Stimulated activated naive CD8-positive, alpha-beta T cell treated with anti-CD3 and anti-CD28 coated beads, Interleukin-15, amount 100 ng/mL, for 72 hours (primary cell): ENCODE measurements at regions not wholly inside any gene's neighbourhood (a gene's known extent, or its start where the extent isn't known, plus 50 kb on each side); places are given as distances from the start of the nearest gene placed in this dataset.
"Not testable (repeated sequence)": the region's sequence is repeated elsewhere in the genome, so short reads cannot be mapped to it uniquely, and the experiment has no call there.

Experiments used
- ATAC-seq: fragments of 150-1000 bp; cut with Tn5 transposase; 2 replicates; pipeline ENCODE4 v1.10.0; 2021; ENCODE audit warnings: mild to moderate bottlenecking, moderate library complexity
- DNase-seq, 2 donors: peaks; one replicate each; pipeline ENCODE4 v3.0.0; 2021 to 2022
- H3K27ac Mint-ChIP-seq, 2 donors: one replicate each; pipeline ENCODE4 v1.8.0; 2022; ENCODE audit warnings: mild to moderate bottlenecking in 2 of 2, mixed read lengths in 2 of 2, moderate library complexity in 2 of 2
- H3K27me3 Mint-ChIP-seq: one replicate; pipeline ENCODE4 v1.8.0; 2022; ENCODE audit warnings: mixed read lengths
- H3K4me1 Mint-ChIP-seq: one replicate; pipeline ENCODE4 v1.8.0; 2022; ENCODE audit warnings: mild to moderate bottlenecking, mixed read lengths
- H3K4me3 Mint-ChIP-seq, 2 donors: one replicate each; pipeline ENCODE4 v1.8.0; 2022; ENCODE audit warnings: mild to moderate bottlenecking in 2 of 2, mixed read lengths in 2 of 2, moderate library complexity in 1 of 2
- H3K9me3 Mint-ChIP-seq, 2 donors: one replicate each; pipeline ENCODE4 v1.8.0; 2022; ENCODE audit warnings: mixed read lengths in 2 of 2

- Mint-ChIP-seq H3K4me3 (no peak overlapping the region), H3K27me3 (no peaks in the 10 kb centered on the region), H3K9me3 (peaks cover 7 to 10% of the 10 kb centered on the region in 2 donors), H3K27ac (no peak overlapping the region), H3K4me1 (no peaks in the 10 kb centered on the region)
- DNase-seq (no peak), ATAC-seq (no peak)
Measured at GRCh38 chr4:186829740-186830449, 106.2 kb upstream of the FAT1 start.

GRCh38 chr4:186831574-186831973, 107.9 kb upstream of the FAT1 start:
- DNase-seq (no peak), ATAC-seq (no peak)
- Mint-ChIP-seq H3K9me3 (peaks cover 7 to 10% of the 10 kb centered on the region in 2 donors), H3K4me1 (no peaks in the 10 kb centered on the region), H3K27ac (no peak overlapping the region), H3K27me3 (no peaks in the 10 kb centered on the region), H3K4me3 (no peak overlapping the region)

- peaks cover 10 to 13% of the 10 kb centered on the region in 2 donors for H3K9me3 Mint-ChIP-seq
- no peak overlapping the region for H3K27ac Mint-ChIP-seq
- no peak for DNase-seq
Measured at GRCh38 chr4:186832906-186833305, 109.2 kb upstream of the FAT1 start.

DNA sequence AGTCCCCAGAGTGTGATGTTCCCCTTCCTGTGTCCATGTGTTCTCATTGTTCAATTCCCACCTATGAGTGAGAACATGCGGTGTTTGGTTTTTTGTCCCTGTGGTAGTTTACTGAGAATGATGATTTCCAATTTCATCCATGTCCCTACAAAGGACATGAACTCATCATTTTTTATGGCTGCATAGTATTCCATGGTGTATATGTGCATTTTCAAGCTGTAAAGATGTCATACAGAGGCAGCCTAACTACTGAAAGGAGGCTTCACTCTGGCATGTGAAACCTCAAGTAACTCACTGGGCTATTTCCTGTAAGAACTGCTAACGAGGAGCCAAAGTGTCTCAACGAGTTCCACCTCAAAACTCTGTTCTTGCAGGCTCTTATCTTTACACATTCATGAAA, 113.8 kb upstream of the FAT1 start:
- H3K4me1 Mint-ChIP-seq, DNase-seq, H3K27ac Mint-ChIP-seq, H3K4me3 Mint-ChIP-seq, H3K27me3 Mint-ChIP-seq, ATAC-seq: not testable (repeated sequence)
- peaks cover 6 to 10% of the 10 kb centered on the region in 2 donors for H3K9me3 Mint-ChIP-seq

More at GRCh38 chr4:186832906-186833305, 109.2 kb upstream of the FAT1 start:
- no peak overlapping the region for H3K4me3 Mint-ChIP-seq
- ATAC-seq: no peak
- no peaks in the 10 kb centered on the region for H3K4me1 Mint-ChIP-seq
- no peaks in the 10 kb centered on the region for H3K27me3 Mint-ChIP-seq

DNA sequence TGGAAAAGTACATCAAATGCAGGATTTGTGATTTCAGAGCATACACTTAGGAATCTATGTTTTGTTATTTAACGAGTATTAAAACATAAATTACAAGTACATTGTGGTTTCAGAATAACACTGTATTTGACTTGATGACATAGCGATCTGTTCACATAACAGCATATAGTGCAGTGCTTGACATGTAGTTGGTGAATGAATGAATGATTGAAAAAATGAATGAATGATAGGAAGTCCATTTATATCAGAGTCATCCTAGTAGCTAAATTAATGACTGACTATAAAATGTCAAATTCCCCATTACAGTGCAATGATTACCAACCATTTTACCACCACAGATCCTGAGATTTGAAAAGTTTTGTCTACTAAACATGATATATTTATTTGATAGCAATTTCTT, 114.6 kb upstream of the FAT1 start:
- no peak overlapping the region for H3K4me3 Mint-ChIP-seq

GRCh38 chr4:186839122-186840037, 115.7 kb upstream of the FAT1 start:
- no peak for ATAC-seq
- Mint-ChIP-seq H3K4me3 (no peak overlapping the region), H3K27ac (peak overlapping the region in 1 of 2 donors; percentile 86), H3K27me3 (no peaks in the 10 kb centered on the region), H3K4me1 (no peaks in the 10 kb centered on the region), H3K9me3 (peaks cover 5 to 6% of the 10 kb centered on the region in 2 donors)
- no peak for DNase-seq

More for the DNA sequence above, 114.6 kb upstream of the FAT1 start:
- Mint-ChIP-seq H3K4me1 (no peaks in the 10 kb centered on the region), H3K9me3 (peaks cover 5 to 6% of the 10 kb centered on the region in 2 donors), H3K27me3 (no peaks in the 10 kb centered on the region), H3K27ac (no peak overlapping the region)
- ATAC-seq (no peak), DNase-seq (no peak)

DNA sequence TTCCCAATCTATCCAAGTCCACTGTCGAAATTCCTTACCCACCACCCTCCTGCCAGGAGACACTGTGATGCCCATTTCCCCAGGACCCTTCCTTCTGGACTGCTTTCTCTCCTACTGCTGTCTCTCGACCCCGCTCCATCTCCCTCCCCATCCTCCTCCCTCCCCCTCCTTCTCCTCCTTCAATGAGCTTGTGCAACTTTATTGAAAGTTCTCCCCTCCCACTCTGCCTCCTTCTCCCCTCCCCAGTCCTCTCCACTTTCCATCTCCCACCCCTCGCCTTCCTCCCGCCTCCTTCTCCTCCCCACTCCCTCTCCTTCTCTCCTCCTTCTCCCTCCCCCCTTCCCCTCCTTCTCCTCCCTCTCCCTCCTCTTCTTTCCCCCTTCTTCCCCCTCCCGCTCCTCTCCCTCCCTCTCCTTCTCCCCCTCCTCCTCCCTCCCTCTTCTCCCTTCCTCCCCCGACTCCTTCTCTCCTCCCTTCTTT, 116.6 kb upstream of the FAT1 start:
- ATAC-seq (no peak), DNase-seq (no peak)
- H3K4me1 Mint-ChIP-seq: no peaks in the 10 kb centered on the region
- peaks cover 5 to 6% of the 10 kb centered on the region in 2 donors for H3K9me3 Mint-ChIP-seq
- no peaks in the 10 kb centered on the region for H3K27me3 Mint-ChIP-seq
- H3K4me3 Mint-ChIP-seq: no peak overlapping the region
- no peak overlapping the region for H3K27ac Mint-ChIP-seq

DNA sequence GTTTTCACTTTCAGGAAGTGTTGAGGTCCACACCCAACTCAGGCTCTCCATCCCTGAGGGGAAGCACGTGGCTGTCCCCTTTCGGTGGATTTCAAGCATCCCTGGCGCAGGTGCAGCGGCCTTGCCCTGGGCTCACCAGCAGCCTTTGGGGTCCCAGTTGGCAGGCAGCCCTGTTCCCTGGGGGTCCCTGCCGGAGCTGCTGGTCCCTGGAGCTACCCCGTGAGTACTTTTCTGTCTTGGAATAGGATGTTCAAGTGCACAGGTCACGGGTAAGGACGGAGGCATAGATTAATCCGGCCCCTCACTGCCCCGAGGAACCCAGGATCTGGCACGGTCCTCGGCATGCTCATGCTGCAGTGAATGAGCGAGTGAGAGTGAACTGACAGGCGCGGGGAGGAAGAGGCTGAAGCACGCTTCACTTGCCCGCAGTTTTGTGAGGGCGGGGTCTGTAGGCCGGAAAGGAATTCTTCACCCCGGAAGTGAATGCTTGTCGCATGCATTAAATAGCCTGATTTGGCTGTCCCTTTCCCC, 117.2 kb upstream of the FAT1 start:
- H3K27me3 Mint-ChIP-seq: no peaks in the 10 kb centered on the region
- H3K9me3 Mint-ChIP-seq: peaks cover 5 to 6% of the 10 kb centered on the region in 2 donors
- no peak for DNase-seq
- ATAC-seq: no peak
- no peaks in the 10 kb centered on the region for H3K4me1 Mint-ChIP-seq
- no peak overlapping the region for H3K4me3 Mint-ChIP-seq
- H3K27ac Mint-ChIP-seq: no peak overlapping the region

DNA sequence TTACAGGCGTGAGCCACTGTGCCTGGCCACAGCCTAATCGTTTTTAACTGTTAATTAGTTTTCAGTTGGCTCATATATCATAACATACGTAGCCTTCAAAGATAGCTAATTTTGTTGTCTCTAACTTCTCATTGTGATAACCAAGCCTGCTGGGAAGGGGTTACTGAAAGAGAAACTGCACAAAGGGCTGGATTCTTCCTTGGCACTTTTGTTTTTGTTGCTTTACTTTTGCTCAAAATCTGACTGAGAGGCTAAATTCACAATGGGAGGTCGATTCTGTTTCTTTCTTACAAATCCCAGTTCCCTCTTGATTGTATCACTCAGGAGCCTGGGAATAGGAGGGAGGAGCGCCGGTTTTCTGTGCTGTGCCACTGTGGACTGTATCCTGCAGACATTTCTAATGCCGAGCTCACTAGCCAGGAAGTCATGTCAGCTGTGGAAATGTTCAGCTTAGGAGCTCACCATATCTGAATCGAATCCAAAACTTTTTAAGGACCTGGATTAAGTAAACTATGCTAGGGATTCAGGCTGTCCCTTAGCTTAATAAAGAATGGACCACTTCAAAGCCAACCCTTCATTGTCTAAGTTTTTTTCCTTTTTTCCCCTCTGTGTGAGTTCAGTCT, 120.5 kb upstream of the FAT1 start:
- no peak for DNase-seq
- peaks cover 0 to 3% of the 10 kb centered on the region in 2 donors for H3K9me3 Mint-ChIP-seq
- no peaks in the 10 kb centered on the region for H3K4me1 Mint-ChIP-seq
- no peak overlapping the region for H3K27ac Mint-ChIP-seq
- no peak for ATAC-seq
- no peaks in the 10 kb centered on the region for H3K27me3 Mint-ChIP-seq
- no peak overlapping the region for H3K4me3 Mint-ChIP-seq

- no peak for ATAC-seq
- peaks cover 0 to under 1% of the 10 kb centered on the region in 2 donors for H3K9me3 Mint-ChIP-seq
- H3K27ac Mint-ChIP-seq: no peak overlapping the region
- no peak for DNase-seq
- H3K27me3 Mint-ChIP-seq: no peaks in the 10 kb centered on the region
- H3K4me1 Mint-ChIP-seq: no peaks in the 10 kb centered on the region
- no peak overlapping the region for H3K4me3 Mint-ChIP-seq
Measured at GRCh38 chr4:186845137-186845842, 121.6 kb upstream of the FAT1 start.

DNA sequence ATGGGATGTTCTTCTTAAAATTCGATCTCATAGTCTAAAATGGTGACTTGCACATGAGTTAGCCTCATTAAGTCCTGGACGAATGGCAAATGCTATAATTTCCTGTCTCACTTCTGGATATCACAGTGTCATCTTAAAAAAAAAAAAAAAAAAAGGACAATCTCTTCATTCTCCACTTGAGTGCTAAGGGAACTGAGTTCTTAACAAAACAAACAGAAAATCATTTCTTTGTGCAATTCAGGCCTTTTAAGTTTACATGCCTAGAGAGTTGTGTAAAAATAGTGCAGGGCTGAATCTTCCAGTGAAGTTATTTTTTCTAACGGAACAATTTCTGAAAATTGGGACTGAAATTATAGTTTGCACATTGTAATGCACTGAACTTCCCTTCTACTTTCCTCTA, 122.8 kb upstream of the FAT1 start:
- peaks cover 7 to 8% of the 10 kb centered on the region in 2 donors for H3K9me3 Mint-ChIP-seq
- H3K4me3 Mint-ChIP-seq: no peak overlapping the region
- no peaks in the 10 kb centered on the region for H3K4me1 Mint-ChIP-seq
- ATAC-seq (no peak), DNase-seq (no peak)
- H3K27me3 Mint-ChIP-seq: no peaks in the 10 kb centered on the region
- H3K27ac Mint-ChIP-seq: peak overlapping the region in 1 of 2 donors; percentile 48

- not testable (repeated sequence) for H3K4me3 Mint-ChIP-seq, H3K27ac Mint-ChIP-seq, DNase-seq, H3K9me3 Mint-ChIP-seq, ATAC-seq, H3K4me1 Mint-ChIP-seq, H3K27me3 Mint-ChIP-seq
Measured at GRCh38 chr4:186847429-186848131, 123.9 kb upstream of the FAT1 start.

- Mint-ChIP-seq H3K4me1 (no peaks in the 10 kb centered on the region), H3K27ac (no peak overlapping the region), H3K9me3 (peaks cover 7 to 8% of the 10 kb centered on the region in 2 donors), H3K4me3 (no peak overlapping the region), H3K27me3 (no peaks in the 10 kb centered on the region)
- no peak for ATAC-seq
- no peak for DNase-seq
Measured at GRCh38 chr4:186848437-186848836, 124.8 kb upstream of the FAT1 start.

GRCh38 chr4:186851291-186852072, 127.8 kb upstream of the FAT1 start:
- Mint-ChIP-seq H3K4me3 (no peak overlapping the region), H3K27me3 (no peaks in the 10 kb centered on the region), H3K27ac (no peak overlapping the region), H3K9me3 (peaks cover 7 to 8% of the 10 kb centered on the region in 2 donors), H3K4me1 (no peaks in the 10 kb centered on the region)
- ATAC-seq (no peak), DNase-seq (no peak)
